DND-41 (cell line): ENCODE measurements at regions not wholly inside any gene's neighbourhood (a gene's known extent, or its start where the extent isn't known, plus 50 kb on each side); places are given as distances from the start of the nearest gene placed in this dataset.

Source experiments
- ATAC-seq: fragments of 200-7000 bp; cut with Tn5 transposase; 3 replicates; pipeline ENCODE4 v1.9.1; 2021; ENCODE audit warnings: low read depth; ENCODE audit not compliant: insufficient read depth
- DNase-seq: peaks from one replicate; pipeline ENCODE4 v3.0.0-alpha.2; 2020
- H2AFZ ChIP-seq: 2 replicates; pipeline ENCODE4 v1.6.0; 2012; ENCODE audit warnings: low read depth, low read length
- H3K27ac ChIP-seq: 2 replicates; pipeline ENCODE4 v1.5.1; 2012; ENCODE audit warnings: low read length, inconsistent platforms
- H3K27me3 ChIP-seq: fragments of 200-600 bp; sonication (generic); 2 replicates; pipeline ENCODE4 v1.6.0; 2012; ENCODE audit warnings: low read length, mild to moderate bottlenecking, inconsistent platforms; ENCODE audit not compliant: insufficient read depth, poor library complexity
- H3K36me3 ChIP-seq: 2 replicates; pipeline ENCODE4 v1.5.1; 2012; ENCODE audit warnings: low read length, inconsistent platforms; ENCODE audit not compliant: insufficient read depth
- H3K4me1 ChIP-seq: 2 replicates; pipeline ENCODE4 v1.5.1; 2012; ENCODE audit warnings: mild to moderate bottlenecking, low read length; ENCODE audit not compliant: insufficient read depth
- H3K4me2 ChIP-seq: 2 replicates; pipeline ENCODE4 v1.6.0; 2012; ENCODE audit warnings: mild to moderate bottlenecking, moderate library complexity, low read length, inconsistent platforms; ENCODE audit not compliant: insufficient read depth
- H3K4me3 ChIP-seq, 2 experiments: fragments of 200-600 bp in 1 of 2; shearing (Covaris generic) in 1 of 2; 2 replicates each; pipeline ENCODE4 v1.5.1; 2012 to 2016; ENCODE audit warnings: inconsistent platforms in 2 of 2, low read length in 2 of 2, mild to moderate bottlenecking in 2 of 2, low read depth in 1 of 2, moderate library complexity in 1 of 2
- H3K79me2 ChIP-seq: 2 replicates; pipeline ENCODE4 v1.6.0; 2012; ENCODE audit warnings: low read length, inconsistent platforms; ENCODE audit not compliant: insufficient read depth
- H3K9ac ChIP-seq: 2 replicates; pipeline ENCODE4 v1.6.0; 2012; ENCODE audit warnings: low read depth, mild to moderate bottlenecking, inconsistent platforms, low read length, moderate library complexity
- H3K9me3 ChIP-seq: 2 replicates; pipeline ENCODE4 v1.5.1; 2012; ENCODE audit warnings: low read length, moderate library complexity, mild to moderate bottlenecking, inconsistent platforms; ENCODE audit not compliant: insufficient read depth, severe bottlenecking
- H4K20me1 ChIP-seq: 2 replicates; pipeline ENCODE4 v1.6.0; 2012; ENCODE audit warnings: low read length; ENCODE audit not compliant: insufficient read depth
- EZH2 ChIP-seq: IDR thresholded peaks from 3 replicates; pipeline ENCODE4 v1.6.1; 2012; ENCODE audit warnings: borderline replicate concordance, low read depth, mild to moderate bottlenecking, moderate library complexity, low read length, inconsistent platforms; ENCODE audit not compliant: severe bottlenecking
- TF ChIP-seq, protein P1 (sequence below): IDR thresholded peaks from 2 replicates; pipeline ENCODE4 v1.5.1; 2012; ENCODE audit warnings: borderline replicate concordance, low read length, moderate library complexity, mild to moderate bottlenecking; ENCODE audit not compliant: poor library complexity, severe bottlenecking; ENCODE audit errors: extremely low read depth

DNA sequence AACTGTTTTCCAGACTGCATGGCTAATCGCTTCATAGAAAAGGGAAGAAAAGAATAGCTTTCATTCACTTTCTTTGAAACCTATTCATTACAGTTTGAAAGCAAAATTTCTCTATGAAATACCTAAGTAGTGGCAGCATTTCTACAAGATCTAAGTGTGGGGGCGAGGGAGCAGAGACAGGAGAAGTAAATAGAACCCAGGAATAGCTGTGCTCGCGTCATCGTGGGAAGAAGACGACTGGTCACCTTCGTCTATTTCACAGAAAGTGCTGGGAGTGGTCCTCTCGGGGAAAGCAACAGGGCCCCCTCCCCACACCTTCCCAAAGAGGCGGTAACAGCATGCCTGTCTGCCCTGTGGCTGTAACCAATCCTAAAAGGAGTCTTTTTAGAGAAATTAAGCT, 169.9 kb upstream of the NOCT start:
- no peaks in the 10 kb centered on the region for H3K4me1 ChIP-seq
- peaks cover 20% of the 10 kb centered on the region for H3K27me3 ChIP-seq
- TF ChIP-seq EZH2 = no peak
- TF ChIP-seq, protein P1, sequence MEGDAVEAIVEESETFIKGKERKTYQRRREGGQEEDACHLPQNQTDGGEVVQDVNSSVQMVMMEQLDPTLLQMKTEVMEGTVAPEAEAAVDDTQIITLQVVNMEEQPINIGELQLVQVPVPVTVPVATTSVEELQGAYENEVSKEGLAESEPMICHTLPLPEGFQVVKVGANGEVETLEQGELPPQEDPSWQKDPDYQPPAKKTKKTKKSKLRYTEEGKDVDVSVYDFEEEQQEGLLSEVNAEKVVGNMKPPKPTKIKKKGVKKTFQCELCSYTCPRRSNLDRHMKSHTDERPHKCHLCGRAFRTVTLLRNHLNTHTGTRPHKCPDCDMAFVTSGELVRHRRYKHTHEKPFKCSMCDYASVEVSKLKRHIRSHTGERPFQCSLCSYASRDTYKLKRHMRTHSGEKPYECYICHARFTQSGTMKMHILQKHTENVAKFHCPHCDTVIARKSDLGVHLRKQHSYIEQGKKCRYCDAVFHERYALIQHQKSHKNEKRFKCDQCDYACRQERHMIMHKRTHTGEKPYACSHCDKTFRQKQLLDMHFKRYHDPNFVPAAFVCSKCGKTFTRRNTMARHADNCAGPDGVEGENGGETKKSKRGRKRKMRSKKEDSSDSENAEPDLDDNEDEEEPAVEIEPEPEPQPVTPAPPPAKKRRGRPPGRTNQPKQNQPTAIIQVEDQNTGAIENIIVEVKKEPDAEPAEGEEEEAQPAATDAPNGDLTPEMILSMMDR = no peak
- H2AFZ ChIP-seq = no peak overlapping the region
- no peak overlapping the region for H3K4me2 ChIP-seq
- no peaks in the 10 kb centered on the region for H4K20me1 ChIP-seq
- H3K79me2 ChIP-seq = no peaks in the 10 kb centered on the region
- no peak overlapping the region for H3K27ac ChIP-seq
- no peak for DNase-seq
- ATAC-seq = no peak
- no peaks in the 10 kb centered on the region for H3K36me3 ChIP-seq
- no peaks in the 10 kb centered on the region for H3K9me3 ChIP-seq
- H3K9ac ChIP-seq = no peak overlapping the region
- H3K4me3 ChIP-seq = no peak overlapping the region

GRCh38 chr4:138845054-138845453, 170.5 kb upstream of the NOCT start:
- DNase-seq = no peak
- no peak for TF ChIP-seq EZH2
- TF ChIP-seq, protein P1 = no peak
- Histone ChIP-seq H3K9ac (no peak overlapping the region), H3K4me3 (no peak overlapping the region), H3K27me3 (peaks cover 21% of the 10 kb centered on the region), H3K9me3 (no peaks in the 10 kb centered on the region), H3K79me2 (no peaks in the 10 kb centered on the region), H3K36me3 (no peaks in the 10 kb centered on the region), H4K20me1 (no peaks in the 10 kb centered on the region), H3K4me1 (no peaks in the 10 kb centered on the region), H3K27ac (no peak overlapping the region), H2AFZ (no peak overlapping the region), H3K4me2 (no peak overlapping the region)
- no peak for ATAC-seq

GRCh38 chr4:138843616-138844015, 172.0 kb upstream of the NOCT start:
- Histone ChIP-seq H3K9ac (no peak overlapping the region), H3K4me3 (no peak overlapping the region), H3K27me3 (peaks cover 21% of the 10 kb centered on the region), H3K36me3 (no peaks in the 10 kb centered on the region), H3K79me2 (no peaks in the 10 kb centered on the region), H3K4me1 (no peaks in the 10 kb centered on the region), H3K9me3 (no peaks in the 10 kb centered on the region), H3K4me2 (no peak overlapping the region), H2AFZ (no peak overlapping the region), H4K20me1 (no peaks in the 10 kb centered on the region), H3K27ac (no peak overlapping the region)
- TF ChIP-seq, protein P1 = no peak
- no peak for TF ChIP-seq EZH2
- no peak for DNase-seq
- ATAC-seq = no peak

GRCh38 chr4:138841343-138841742, 174.2 kb upstream of the NOCT start:
- no peak overlapping the region for H3K27ac ChIP-seq
- no peaks in the 10 kb centered on the region for H4K20me1 ChIP-seq
- H3K4me2 ChIP-seq = no peak overlapping the region
- no peaks in the 10 kb centered on the region for H3K79me2 ChIP-seq
- ATAC-seq (no peak), DNase-seq (no peak)
- no peak overlapping the region for H3K4me3 ChIP-seq
- H3K9ac ChIP-seq = no peak overlapping the region
- H2AFZ ChIP-seq = no peak overlapping the region
- TF ChIP-seq, protein P1 = no peak
- TF ChIP-seq EZH2 = no peak
- peaks cover 14% of the 10 kb centered on the region for H3K27me3 ChIP-seq
- H3K36me3 ChIP-seq = no peaks in the 10 kb centered on the region
- no peaks in the 10 kb centered on the region for H3K9me3 ChIP-seq
- no peaks in the 10 kb centered on the region for H3K4me1 ChIP-seq
